Tibial nerve (tissue), 4 donors: ENCODE measurements at regions not wholly inside any gene's neighbourhood (a gene's known extent, or its start where the extent isn't known, plus 50 kb on each side); places are given as distances from the start of the nearest gene placed in this dataset.

Experiments used
- DNase-seq, 2 donors: peaks; one replicate each; pipeline ENCODE4 v3.0.0-alpha.2; 2019; ENCODE audit warnings: low spot score in 2 of 2
- H3K27ac ChIP-seq, 4 donors: fragments of 200-600 bp; sonication (generic) in 3 of 4; one replicate each; pipeline ENCODE4 v1.5.1; 2017 to 2019; ENCODE audit warnings: mild to moderate bottlenecking in 1 of 4
- H3K27me3 ChIP-seq, 2 donors: fragments of 200-600 bp; sonication (generic) in 1 of 2; one replicate each; pipeline versions ENCODE4 v1.5.1 to v1.6.0; 2017 to 2019
- H3K36me3 ChIP-seq, 3 donors: fragments of 200-600 bp; sonication (generic); one replicate each; pipeline ENCODE4 v1.5.1; 2018 to 2019
- H3K4me1 ChIP-seq, 4 donors: fragments of 200-600 bp; sonication (generic) in 3 of 4; one replicate each; pipeline ENCODE4 v1.5.1; 2017 to 2019
- H3K4me3 ChIP-seq, 4 donors: fragments of 200-600 bp; sonication (generic) in 3 of 4; one replicate each; pipeline ENCODE4 v1.5.1; 2017 to 2019; ENCODE audit warnings: mild to moderate bottlenecking in 1 of 4, moderate library complexity in 1 of 4
- H3K9me3 ChIP-seq, 4 donors: fragments of 200-600 bp; sonication (generic) in 3 of 4; one replicate each; pipeline ENCODE4 v1.5.1; 2017 to 2019
- EP300 ChIP-seq, 2 donors: sonication (generic); formaldehyde crosslinking; IDR thresholded peaks; one replicate each; pipeline ENCODE4 v1.6.1; 2017; ENCODE audit warnings: antibody characterized with exemption in 2 of 2, mild to moderate bottlenecking in 1 of 2
- POLR2A ChIP-seq, 2 donors: fragments of 450-650 bp; IDR thresholded peaks; one replicate each; pipeline ENCODE4 v1.6.1; 2017; ENCODE audit warnings: antibody characterized with exemption in 2 of 2, mild to moderate bottlenecking in 2 of 2, moderate library complexity in 2 of 2
- WGBS, 2 donors: methylation state at CpG; one replicate each; pipeline ENCODE4 v1.1.5; 2018; 5-methylcytosine and 5-hydroxymethylcytosine counted together
- TF ChIP-seq, protein P1 (sequence below), 5 experiments: fragments of 200-600 bp in 3 of 5; fragments of 450-650 bp in 2 of 5; sonication (generic) in 3 of 5; IDR thresholded peaks; one replicate each; pipeline ENCODE4 v1.5.1; 2016 to 2019; ENCODE audit warnings: antibody characterized with exemption in 5 of 5, mild to moderate bottlenecking in 3 of 5, moderate library complexity in 2 of 5

DNA sequence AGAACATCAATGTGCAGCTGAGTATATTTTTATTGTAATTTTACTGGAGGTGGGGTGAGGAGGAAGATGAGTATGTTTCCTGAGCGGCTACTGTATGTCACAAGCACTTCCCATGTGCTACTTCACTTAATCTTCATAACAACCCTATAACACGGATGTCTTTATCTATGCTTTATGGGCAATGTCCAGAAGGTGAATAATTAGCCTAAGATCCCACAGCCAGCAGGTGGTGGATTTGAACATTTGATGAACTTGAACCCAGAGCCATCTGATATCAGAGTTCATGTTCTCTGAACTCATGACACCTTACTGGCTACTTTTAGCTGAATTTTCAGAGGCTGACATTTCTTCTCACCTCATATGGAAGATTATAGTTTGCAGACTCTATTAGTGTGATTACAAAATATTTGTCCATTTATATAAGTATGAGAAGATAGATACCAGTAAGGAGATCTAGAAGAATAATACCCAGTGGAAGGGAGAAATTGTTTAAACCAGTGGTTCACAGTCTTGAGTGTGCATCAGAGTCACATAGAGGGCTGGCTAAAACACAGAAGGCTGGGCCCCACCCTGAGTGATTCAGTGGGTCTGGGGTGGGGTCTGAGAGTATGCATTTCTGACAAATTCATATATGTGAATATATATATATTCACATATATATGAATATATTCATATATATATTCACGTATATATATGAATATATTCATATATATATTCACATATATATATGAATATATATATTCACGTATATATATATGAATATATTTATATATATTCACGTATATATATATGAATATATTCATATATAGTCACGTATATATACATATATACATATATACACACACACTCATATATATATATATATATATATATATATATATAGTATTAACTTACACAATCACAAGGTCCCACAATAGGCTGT lies 164.4 kb upstream of the NR3C1 start:
- no peak for DNase-seq
- no peaks in the 10 kb centered on the region for H3K27me3 ChIP-seq
- 87 to 92% methylated on average over 6 of the region's 6 CpGs for WGBS, 2 donors
- peaks cover 0 to 15% (median 2%) of the 10 kb centered on the region in 4 donors for H3K4me1 ChIP-seq
- TF ChIP-seq, protein P1, sequence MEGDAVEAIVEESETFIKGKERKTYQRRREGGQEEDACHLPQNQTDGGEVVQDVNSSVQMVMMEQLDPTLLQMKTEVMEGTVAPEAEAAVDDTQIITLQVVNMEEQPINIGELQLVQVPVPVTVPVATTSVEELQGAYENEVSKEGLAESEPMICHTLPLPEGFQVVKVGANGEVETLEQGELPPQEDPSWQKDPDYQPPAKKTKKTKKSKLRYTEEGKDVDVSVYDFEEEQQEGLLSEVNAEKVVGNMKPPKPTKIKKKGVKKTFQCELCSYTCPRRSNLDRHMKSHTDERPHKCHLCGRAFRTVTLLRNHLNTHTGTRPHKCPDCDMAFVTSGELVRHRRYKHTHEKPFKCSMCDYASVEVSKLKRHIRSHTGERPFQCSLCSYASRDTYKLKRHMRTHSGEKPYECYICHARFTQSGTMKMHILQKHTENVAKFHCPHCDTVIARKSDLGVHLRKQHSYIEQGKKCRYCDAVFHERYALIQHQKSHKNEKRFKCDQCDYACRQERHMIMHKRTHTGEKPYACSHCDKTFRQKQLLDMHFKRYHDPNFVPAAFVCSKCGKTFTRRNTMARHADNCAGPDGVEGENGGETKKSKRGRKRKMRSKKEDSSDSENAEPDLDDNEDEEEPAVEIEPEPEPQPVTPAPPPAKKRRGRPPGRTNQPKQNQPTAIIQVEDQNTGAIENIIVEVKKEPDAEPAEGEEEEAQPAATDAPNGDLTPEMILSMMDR (IDR thresholded peaks at IDR 0.05), result no peak
- no peak for TF ChIP-seq POLR2A (IDR thresholded peaks at IDR 0.05)
- H3K4me3 ChIP-seq, result no peak overlapping the region
- H3K36me3 ChIP-seq, result no peaks in the 10 kb centered on the region
- no peaks in the 10 kb centered on the region for H3K9me3 ChIP-seq
- H3K27ac ChIP-seq, result no peak overlapping the region

DNA sequence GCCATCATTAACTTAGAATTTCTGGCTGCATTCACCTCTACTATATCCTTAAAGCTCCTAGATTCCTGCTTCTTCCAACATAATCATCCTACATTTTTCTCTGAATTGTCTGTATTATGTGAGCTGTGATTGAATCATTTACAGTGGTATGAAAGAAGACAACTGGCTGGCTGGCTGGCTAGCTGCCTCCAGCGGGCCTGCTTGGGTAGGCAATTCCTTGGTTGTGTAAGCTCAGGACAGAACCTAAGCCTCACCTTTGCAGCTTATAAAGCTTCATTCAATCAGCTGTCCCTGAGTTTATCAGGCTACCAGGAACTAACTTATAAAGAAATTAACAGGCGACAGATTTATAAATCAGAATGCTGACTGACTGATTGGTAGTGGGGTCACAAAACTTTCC lies 162.7 kb upstream of the NR3C1 start:
- no peaks in the 10 kb centered on the region for H3K36me3 ChIP-seq
- no peak for TF ChIP-seq POLR2A (IDR thresholded peaks at IDR 0.05)
- no peak for TF ChIP-seq EP300 (IDR thresholded peaks at IDR 0.05)
- TF ChIP-seq, protein P1 (IDR thresholded peaks at IDR 0.05), result no peak
- DNase-seq, result no peak
- no peak overlapping the region for H3K4me3 ChIP-seq
- WGBS, 2 donors, result 91 to 93% methylated on average over 2 of the region's 2 CpGs
- no peak overlapping the region for H3K27ac ChIP-seq
- no peaks in the 10 kb centered on the region for H3K27me3 ChIP-seq
- H3K9me3 ChIP-seq, result no peaks in the 10 kb centered on the region
- H3K4me1 ChIP-seq, result peaks cover 0 to 20% (median 3%) of the 10 kb centered on the region in 4 donors

DNA sequence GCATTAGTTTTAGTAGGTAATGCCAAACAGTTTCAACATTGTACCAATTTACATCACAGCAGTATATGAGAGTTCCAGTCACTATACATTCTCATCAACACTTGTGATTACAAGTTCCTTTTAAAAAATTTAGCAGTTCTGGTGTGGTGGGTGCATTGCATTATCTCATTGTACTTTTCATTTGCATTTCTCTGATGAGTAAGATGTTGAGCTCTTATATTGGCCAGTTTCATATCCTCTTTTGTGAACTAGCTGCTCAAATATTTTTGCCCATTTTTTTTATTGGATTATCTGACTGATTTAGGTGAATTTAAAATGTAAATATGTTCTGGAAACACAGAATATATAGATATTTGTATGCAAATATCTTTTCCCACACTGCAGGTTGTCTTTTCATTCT lies 160.9 kb upstream of the NR3C1 start:
- Histone ChIP-seq H3K36me3 (no peaks in the 10 kb centered on the region), H3K4me3 (no peak overlapping the region), H3K9me3 (no peaks in the 10 kb centered on the region), H3K27me3 (no peaks in the 10 kb centered on the region), H3K27ac (no peak overlapping the region), H3K4me1 (peaks cover 0 to 20% (median 3%) of the 10 kb centered on the region in 4 donors)
- DNase-seq, result no peak
- TF ChIP-seq POLR2A (IDR thresholded peaks at IDR 0.05) (no peak), EP300 (IDR thresholded peaks at IDR 0.05) (no peak)
- TF ChIP-seq, protein P1 (IDR thresholded peaks at IDR 0.05), result no peak

DNA sequence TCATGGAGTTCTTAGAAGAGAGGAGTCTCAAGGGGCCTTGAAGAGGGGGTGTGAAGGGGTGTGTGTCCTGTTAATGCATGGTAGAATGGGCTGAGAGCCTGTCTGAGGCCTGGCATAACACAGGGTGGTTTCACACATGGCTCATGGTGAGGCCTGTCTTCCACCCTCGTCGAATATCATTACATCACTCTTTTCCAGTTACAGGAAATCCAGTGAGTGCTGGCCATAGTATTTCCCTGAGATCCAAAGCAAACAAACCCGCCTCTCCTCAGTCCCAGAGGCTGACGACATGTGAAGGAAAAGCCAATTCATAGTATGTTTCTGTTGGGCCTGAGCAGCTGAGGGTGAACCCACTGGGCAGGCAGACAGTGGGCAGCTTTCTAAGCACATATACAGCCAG lies 159.4 kb upstream of the NR3C1 start:
- peak in 1 of 2 donors; percentile 17 for DNase-seq
- H3K9me3 ChIP-seq, result no peaks in the 10 kb centered on the region
- H3K27me3 ChIP-seq, result no peaks in the 10 kb centered on the region
- H3K4me3 ChIP-seq, result no peak overlapping the region
- TF ChIP-seq EP300 (IDR thresholded peaks at IDR 0.05) (peak in 1 of 2 donors; percentile 49), POLR2A (IDR thresholded peaks at IDR 0.05) (no peak)
- TF ChIP-seq, protein P1 (IDR thresholded peaks at IDR 0.05), result no peak
- peaks cover 0 to 16% (median 3%) of the 10 kb centered on the region in 4 donors for H3K4me1 ChIP-seq
- peak overlapping the region in 2 of 4 donors; percentile 27 to 30 for H3K27ac ChIP-seq
- no peaks in the 10 kb centered on the region for H3K36me3 ChIP-seq
- WGBS, 2 donors, result 14 to 30% methylated on average over 3 to 4 of the region's 4 CpGs

DNA sequence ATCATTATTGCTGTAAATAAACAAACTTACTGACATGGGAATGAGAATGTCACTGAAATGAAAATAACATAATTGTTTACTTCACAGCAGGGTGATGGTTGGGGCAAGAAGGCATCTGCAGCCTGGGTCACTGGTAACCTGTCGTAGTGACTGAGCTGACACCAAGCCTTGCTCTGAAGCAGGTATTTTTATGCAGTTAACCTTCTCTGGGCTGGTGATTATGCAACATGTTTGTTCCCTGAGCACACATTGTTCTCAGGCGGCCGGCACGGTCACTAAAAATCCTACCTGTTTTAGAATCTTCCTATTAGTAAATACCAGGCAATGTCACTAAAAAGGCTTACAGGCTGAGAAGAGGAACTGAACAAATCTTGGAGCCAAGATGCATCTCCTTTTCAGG lies 157.7 kb upstream of the NR3C1 start:
- Histone ChIP-seq H3K27me3 (no peaks in the 10 kb centered on the region), H3K4me1 (peaks cover 0 to 18% (median 6%) of the 10 kb centered on the region in 4 donors), H3K4me3 (no peak overlapping the region), H3K27ac (no peak overlapping the region), H3K36me3 (no peaks in the 10 kb centered on the region), H3K9me3 (no peaks in the 10 kb centered on the region)
- TF ChIP-seq POLR2A (IDR thresholded peaks at IDR 0.05) (no peak), EP300 (IDR thresholded peaks at IDR 0.05) (no peak)
- TF ChIP-seq, protein P1 (IDR thresholded peaks at IDR 0.05), result no peak
- 93 to 96% methylated on average over 4 of the region's 4 CpGs for WGBS, 2 donors
- DNase-seq, result no peak
